T1000 (cell line): ENCODE measurements at regions not wholly inside any gene's neighbourhood (a gene's known extent, or its start where the extent isn't known, plus 50 kb on each side); places are given as distances from the start of the nearest gene placed in this dataset.
"Not testable (repeated sequence)": the region's sequence is repeated elsewhere in the genome, so short reads cannot be mapped to it uniquely, and the experiment has no call there.

Source experiments
- DNase-seq: peaks from one replicate; lab custom pipeline; 2025; ENCODE audit warnings: mixed read lengths; lab: John Stamatoyannopoulos, UW

DNA sequence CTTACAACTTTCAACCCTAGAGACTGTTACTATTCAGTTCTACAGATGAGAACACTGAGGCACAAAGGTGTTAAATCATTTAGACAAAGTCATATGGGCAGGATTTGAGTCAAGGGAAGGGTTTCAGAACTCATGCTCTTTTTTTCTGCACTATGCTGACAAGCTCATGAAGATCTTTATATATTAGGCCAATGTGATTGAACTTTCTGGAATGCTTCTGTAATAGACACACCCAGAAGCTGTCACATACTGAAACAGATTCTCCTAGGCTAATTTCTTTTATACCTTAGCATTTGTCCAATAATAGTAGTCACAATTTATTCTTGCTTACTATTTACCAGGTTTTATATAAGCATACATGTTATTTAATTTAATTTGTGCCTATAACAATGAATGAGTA lies 164.0 kb downstream of the ALG10B start:
- DNase-seq = no peak

DNA sequence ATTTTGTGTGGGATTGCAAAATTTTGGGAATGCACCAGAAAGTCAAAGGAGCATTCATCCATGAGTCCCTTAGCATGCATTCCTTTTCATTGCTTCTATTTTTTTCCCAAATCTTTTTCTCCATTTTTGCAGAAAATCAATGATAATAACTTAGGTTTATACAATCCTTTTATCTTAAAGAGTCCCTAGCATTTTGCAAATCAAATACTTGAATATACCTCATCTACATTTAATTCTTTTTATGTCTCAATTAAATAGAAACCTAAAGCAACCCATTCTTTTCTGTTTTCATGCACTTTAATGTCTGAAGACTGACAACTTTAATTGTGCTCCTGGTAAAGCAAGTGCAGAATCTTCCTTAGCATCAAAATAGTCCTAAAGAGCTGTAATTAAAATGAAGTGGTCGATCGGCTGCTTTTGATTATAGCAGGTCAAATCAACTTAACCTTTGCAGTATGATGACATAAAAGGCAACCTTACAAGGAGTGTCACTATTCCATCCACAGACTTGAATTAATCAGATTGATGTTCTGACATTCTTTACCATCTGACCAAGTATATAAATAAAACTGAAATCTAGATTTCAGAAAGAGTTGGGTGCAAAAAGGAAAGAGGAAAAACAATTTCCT lies 168.4 kb downstream of the ALG10B start:
- no peak for DNase-seq

DNA sequence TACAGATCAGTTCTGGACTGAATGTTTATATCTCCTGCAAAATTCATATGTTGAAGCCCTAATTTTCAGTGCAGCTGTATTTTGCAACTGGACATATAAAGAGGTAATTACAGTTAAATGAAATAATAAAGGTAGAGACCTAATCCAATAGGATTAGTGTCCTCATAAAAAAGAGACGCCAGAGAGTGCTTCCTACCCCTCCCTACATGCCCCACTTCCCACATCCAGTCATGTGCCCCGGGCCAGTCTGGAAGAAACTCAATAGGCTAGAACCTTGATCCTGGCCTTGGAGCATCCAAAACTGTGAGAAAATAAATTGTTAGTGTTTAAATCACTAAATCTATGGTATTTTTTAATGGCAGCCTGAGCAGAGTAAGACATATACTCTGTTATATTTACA lies 172.3 kb downstream of the ALG10B start:
- DNase-seq = no peak

DNA sequence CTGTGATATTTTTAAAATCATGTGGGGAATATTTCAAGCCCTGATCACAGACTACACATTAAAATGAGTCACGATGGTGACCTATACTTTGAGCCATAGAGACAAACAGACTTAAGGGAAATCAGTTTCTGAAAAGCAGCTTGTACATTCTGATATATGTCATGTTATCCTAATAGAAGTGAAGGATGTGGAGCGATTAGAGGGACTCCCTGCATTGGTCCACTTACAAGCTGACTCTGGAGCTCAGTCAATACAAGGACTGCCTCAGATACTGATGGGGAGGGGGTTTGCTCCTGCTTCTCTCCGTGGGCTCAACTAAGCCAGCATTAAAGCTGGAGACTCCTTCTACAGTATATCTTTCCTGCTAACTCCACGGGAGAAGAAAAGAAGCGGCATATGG lies 173.5 kb downstream of the ALG10B start:
- DNase-seq = no peak

DNA sequence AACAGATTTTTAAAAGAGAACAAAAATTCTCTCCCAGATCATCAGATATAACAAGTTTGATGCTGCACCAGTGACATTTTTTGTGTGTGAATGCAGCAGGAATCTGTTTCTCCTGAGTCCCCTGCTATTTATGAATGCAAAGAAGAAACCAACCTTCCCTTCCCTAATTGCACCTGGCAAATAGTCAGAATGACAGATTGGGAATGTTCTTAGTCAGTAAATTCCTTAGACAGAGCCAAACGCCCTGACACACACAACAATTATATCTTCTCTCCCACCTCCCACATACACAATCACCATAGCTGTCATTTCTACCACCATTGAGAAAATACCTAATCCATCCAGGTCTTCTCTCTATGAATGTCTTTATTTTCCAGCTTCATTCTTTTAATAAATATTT lies 174.4 kb downstream of the ALG10B start:
- DNase-seq = no peak

DNA sequence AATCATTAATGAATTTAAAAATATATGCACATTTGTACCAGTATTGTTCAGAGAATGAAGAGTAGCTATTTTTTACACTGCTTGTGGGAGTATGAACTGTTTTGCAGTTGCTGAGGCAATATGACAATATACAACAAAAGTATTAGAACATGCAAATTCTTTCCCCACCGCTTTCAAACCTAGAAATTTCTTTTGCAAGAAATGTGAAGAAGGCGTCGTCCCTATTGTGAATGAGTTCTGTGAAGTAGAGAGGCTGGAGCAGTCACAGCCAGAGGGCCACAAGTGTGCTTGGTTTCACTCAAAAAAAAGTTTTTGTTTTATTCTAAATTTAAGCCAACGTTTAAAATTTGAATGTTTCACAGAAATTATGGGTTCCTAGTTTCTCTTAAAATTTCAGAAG lies 184.9 kb downstream of the ALG10B start:
- no peak for DNase-seq

DNA sequence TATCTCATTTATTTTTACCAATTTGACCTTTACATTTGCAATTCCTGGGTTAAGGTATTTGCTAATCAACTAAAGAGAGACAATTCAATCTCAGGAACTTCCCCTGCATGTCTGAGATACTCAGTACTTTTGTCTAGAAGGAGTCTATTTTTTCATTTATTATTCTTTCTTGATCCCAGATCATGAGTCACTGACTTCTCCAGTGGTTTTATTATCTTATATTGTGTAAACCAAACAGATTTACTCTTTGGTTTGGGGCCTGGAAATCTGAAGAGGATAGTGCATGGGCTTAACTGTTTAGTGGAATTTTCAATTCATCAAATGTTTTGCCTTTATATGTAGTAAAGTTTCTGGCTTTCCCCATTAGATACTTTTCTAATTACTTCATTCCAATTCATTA lies 185.4 kb downstream of the ALG10B start:
- no peak for DNase-seq

DNA sequence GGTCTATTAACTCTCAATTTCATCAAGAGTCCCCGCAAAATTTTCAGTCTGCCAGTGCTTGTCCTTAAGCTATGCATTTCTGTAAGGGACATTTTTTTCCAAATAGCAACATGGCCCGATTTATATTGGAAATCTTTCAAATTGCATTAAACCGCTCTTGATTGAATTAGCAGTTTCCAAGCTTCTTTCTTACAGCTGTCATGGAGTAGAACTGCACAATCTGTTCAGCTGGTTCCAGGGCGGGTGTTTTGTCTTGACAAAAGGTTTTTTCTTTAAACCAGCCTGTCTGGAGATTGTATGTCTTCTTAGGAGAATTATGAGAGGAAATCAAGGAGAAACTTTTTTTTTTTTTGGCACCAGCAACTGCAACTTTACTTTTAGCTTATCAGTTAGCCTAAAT lies 185.8 kb downstream of the ALG10B start:
- no peak for DNase-seq

DNA sequence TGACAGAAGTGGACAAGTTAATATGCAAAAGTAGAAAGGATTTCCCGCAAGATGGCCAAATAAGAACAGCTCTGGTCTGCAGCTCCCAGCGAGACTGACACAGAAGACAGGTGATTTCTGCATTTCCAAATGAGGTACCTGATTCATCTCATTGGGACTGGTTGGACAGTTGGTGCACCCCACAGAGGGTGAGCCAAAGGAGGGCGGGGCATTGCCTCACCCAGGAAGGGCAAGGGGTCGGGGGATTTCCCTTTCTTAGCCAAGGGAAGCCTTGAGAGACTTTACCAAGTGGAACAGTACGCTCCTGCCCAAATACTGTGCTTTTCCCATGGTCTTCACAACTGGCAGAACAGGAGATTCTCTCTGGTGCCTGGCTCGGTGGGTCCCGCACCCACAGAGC lies 191.3 kb downstream of the ALG10B start:
- no peak for DNase-seq

DNA sequence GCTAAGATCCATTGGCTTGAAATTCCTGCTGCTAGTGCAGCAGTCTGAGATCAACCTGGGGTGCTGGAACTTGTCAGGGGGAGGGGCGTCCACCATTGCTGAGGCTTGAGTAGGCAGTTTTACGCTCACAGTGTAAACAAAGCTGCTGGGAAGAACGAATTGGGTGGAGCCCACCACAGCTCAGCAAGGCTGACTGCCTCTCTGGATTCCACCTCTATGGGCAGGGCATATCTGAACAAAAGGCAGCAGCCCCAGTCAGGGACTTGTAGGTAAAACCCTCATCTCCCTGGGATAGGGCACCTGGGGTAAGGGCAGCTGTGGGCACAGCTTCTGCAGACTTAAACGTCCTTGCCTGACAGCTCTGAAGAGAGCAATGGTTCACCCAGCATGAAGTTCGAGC lies 191.7 kb downstream of the ALG10B start:
- no peak for DNase-seq

DNA sequence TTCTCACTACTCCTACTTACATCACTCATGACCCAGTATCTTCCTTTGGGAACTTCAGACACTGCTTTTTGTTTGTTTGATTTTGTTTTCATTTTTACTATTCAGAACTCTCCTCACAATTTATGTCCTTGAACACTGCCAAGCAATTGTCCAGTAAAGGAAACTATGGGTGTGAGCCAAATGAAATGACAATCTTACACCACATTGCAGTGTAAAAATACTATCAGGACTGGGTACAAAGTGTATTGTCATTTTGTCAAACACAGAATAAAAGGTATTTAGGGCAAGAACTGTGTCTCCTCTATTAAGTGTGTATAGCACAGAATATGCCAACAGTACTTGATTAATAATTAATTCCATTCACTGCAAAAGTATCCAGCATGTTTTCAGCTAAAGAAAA lies 199.3 kb downstream of the ALG10B start:
- DNase-seq = no peak

DNA sequence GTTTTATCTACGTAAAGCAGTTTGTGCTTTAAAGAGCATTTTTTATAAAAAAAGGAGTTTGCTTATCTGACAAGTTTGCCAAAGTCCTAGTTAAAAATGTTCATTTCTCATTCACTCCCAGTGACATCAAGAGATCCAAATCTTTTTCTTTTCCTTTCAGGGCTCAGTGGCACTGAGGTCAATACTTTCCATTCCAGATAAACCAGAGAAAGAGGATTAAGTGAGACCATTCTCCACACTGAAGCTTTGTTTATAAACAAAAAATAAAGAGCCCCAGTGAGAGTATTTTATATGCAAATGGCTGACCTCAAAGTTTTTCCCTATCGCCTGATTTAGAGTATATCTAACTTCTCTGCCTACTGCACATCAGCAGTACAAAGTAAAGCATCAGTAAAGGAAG lies 199.8 kb downstream of the ALG10B start:
- no peak for DNase-seq

DNA sequence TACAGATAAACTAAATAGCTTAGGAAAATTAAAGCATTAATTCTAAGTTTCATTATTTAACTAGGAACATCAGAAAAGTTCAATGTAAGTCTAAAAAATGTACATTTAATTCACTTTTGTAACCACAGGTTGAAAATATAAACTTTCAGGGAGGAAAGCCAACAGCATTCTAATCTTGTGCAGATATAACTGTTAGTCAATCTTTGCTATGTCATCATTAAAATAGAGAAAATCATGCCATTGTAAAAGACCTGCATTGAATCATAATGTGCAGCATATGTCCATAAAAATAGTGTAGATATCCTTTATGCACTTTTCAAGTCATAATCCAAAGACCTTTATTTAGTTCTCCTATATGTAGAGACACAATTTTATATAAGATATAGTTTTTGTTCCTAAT lies 207.3 kb downstream of the ALG10B start:
- no peak for DNase-seq

DNA sequence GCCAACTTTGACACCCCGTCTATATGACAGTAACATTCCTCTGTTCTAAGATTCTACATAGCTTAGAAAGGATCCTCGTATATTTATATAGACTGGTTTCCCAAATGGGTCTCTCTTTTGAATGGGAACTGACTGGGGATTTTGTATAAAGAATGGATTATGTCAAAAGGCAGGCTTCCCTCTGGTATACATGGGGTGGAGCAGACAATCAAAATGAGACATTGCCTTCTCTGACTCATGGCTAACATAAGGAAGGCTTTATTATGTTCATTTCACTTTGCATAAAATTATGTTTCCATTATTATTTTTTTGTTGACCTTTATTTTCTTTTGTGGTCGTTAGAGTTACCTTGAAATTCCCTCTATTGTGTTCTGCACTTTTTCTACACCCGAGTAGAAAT lies 211.1 kb downstream of the ALG10B start:
- no peak for DNase-seq

DNA sequence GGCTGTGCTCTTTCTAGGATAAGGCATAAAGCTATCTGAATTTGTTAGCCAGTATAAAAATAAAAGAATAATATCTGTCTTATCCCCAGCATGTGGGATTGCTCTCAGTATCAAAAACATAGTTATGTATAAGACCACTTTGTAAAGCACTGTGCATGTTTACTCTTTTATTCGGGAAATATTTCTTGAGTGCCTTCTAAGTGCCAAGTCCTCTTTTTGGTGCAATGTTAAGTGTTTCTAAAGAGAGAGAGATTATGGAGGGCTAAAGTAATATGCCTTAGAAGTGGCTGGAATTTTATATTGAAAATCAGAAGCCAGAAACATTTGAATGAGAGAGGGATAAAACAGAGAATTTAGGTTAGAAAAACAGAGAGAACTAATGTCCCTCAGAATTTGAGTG lies 212.0 kb downstream of the ALG10B start:
- no peak for DNase-seq

DNA sequence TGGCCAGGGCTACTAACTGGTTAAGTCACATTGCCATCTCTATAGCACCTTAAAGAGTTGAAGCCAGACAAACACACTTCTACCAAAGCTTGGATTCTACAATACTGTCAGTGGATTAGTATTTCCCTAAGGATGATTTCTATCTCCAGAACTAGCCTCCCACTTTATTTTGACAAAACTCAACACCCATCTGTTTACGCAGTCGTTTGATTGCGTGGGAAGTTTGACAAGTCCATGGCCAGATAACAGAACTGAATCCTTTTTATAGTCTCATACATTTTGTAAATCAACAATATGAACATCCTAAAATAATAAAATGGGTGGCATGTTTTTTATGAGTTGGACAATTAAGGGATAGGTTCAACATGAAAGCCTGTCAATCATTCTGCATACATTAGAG lies 212.7 kb downstream of the ALG10B start:
- not testable (repeated sequence) for DNase-seq

DNA sequence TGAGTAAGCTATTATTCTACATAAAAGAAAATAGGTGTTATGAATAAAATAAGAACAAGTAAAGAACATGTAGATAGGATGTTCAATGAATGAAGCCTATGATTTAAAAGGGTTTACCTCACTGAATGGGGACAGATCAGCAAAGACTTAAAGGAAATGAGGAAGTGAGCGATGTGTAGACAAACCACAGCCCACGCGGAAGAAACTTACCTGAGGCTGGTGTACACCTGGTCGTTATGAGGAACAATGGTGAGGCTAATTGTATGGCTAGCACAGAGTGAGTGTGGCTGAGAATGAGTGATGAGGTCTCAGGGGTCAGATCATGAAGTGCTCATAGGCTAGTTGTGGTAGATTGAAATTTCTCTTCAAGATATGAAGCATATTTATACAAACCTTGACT lies 221.7 kb downstream of the ALG10B start:
- no peak for DNase-seq

DNA sequence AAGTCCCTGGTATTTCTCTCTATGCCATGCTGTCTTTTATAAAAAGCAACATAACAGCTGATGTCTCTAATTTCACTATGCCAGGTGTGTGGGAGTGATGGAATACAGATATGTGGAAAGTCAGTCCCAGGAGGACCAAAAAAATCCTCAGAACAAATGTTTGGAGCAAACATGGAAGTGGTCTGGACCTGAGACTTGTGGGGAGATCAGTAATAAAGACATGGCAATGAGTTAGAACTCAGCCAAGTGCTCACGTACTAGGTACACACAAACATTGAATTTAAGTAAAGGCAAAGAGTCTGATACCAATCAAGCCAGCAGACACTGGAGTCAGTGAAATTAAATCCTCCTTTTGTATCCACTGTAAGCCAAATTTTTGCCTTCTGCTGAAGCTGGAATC lies 223.6 kb downstream of the ALG10B start:
- no peak for DNase-seq

DNA sequence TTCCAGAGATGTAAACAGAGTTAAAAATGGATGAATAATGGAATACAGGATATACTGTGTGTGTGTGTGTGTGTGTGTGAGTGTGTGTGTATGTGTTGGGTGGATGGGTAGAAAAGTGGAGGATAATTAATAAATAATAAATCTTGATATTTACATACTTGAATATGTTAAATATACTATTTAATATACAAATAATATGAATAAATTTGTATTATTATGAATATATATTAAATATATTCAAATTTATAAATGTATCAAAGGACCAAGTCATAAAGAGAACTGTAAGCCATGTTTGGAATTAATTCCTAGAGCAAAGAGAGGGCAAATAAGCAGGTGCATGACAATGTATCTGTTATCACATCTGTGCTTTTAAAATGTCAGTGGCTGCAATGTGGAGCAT lies 225.3 kb downstream of the ALG10B start:
- DNase-seq = no peak

DNA sequence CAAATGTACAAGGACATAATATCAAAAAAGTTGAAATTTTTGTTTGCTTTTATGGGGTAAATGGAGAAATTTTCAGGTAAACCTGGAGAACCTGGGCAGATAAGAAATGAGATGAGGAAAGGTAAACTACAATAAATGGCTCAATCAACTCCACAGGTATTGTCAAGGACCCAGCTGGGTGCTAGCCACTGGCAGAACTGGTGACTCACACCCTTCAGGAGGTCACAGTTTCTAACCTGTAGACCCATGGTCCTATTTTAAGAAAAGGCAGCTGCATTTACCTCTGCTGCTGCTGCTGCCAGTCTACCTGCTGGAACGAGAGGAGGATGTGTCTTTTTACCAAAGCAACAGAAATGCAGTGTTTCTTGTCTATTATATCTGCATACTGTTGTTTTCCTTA lies 226.6 kb downstream of the ALG10B start:
- no peak for DNase-seq

DNA sequence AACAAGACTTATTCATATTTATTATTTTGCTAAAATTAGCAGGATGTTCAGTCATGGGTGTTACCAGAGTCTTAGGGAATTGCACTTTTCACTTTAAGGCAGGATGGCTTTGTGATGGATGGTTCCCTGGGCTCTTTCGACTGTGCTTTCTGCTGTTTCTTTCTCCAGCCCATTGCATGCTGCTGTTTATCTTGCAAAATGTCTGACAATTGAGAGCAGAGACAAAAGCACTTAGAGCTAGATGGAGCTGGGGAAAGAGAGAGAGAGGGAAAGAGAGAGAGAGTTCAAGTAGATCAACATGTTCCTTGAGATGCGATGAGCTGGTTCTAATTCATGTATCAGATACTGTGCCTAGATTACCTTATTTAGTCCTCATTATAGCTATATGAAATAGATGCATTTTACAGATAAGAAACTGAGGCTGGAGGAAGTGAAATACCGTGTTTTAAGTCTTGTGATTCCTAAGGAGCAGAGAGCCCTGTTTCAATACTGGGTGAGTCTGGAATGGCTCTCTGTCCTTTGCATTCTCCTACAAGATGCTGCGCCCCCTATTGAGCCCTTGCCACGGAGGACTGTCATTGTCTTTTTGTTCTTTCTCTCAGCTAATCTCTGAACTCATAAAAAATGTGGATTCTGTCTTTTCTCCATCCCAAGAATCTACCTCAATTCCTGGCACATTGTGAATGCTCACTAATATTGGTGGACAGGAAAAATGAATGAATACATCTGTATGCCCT lies 227.9 kb downstream of the ALG10B start:
- DNase-seq = no peak

DNA sequence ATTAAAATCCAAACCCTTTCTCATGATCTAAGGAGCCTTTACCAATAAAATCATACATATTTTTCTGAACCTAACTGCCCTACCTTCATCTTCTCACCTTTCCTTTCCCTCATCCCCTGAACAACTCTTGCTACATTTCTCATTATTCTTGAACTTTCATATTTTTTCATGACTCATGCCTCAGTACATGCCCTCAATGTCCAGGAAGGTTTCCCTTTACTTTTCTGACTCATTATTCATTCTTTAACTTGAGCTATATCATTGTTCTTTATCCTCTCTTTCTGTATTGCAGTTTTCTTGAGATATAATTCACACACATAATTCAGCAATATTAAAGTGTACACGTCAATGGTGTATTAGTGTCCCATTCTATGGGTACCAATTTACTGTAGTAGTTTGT lies 231.0 kb downstream of the ALG10B start:
- no peak for DNase-seq

DNA sequence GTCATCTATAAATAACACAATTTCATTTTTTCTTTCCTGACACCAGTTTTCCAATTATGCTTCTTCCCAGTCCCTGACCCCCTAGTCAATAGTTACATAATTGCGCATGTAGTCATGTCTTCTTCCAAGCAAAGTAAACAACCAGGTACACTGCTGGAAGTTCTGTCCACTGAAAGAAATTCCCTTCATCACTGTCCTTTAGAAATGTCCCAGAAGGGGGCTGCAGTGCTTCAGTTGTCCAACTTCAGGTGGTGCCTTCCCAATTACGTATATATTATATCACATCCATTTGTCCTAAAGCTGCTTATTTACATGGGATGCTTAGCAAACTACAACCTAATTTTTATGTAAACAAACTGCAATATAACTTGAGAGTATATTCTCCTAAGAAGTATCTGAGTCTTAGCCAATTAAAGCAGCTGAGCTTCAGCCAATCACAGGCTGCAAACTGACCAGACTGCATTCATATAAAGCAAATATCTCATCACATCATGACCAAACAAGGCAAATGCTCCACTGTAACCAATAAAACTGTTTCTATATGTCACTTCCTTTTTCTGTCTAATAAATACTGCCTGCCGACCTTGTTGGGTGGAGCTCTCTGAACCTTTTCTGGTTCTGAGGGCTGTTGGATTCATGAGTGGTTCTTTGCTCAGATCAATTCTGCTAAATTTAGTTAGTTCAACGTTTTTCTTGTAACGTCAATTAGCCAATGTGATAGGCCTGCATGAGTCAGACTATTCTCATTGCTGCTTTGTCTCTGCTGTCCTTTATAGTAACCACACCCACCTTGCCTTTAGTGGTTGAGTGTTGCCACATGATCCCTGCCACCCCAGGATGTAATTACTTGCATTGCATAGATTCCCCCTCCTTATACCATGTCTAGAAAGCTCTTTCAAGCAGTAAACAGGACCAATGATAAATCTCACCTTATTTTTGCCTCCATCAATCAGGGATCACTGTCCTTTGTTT lies 239.3 kb downstream of the ALG10B start:
- no peak for DNase-seq
